ENCODE measurements at regions not wholly inside any gene's neighbourhood (a gene's known extent, or its start where the extent isn't known, plus 50 kb on each side); places are given as distances from the start of the nearest gene placed in this dataset.

DNA sequence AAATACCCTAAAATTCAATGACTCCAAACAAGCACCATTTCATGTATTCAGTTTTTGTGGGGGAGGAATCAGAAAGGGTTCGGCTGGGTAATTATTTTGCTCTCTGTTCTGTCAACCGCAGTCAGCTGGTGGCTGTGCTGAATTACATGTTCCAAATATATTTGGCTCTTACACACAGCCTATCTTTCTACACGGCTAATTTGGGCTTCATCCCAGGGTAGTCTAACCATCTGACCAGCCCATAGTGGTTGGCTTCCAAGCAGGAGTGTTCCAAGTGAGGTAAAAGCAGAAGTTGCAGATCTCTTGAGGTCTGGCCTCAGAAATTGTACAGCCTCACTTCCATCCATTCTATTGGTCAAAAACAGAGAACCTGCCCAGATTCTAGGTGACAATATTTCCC is 760.8 kb upstream of the SEMA6D start:
- dilution Hi-C loops (cut with HindIII; ENCODE audit: low sequenced_read_pairs, unreplicated experiment): no loop called here
- in situ Hi-C loops (cut with MboI; ENCODE audit: low sequenced_read_pairs): no loop called here

More for the DNA sequence above, 760.8 kb upstream of the SEMA6D start:
- no peak overlapping the region for H4K8ac ChIP-seq (ENCODE audit: low read depth in 2 of 2, low read length in 2 of 2)
- no peak overlapping the region for H4K91ac ChIP-seq (ENCODE audit: insufficient read depth, low read depth, low read length)
- H3K4me2 ChIP-seq (ENCODE audit: low read depth, low read length): no peak overlapping the region
- H3K9me1 ChIP-seq (ENCODE audit: insufficient read depth, low read length): no peaks in the 10 kb centered on the region
- H3K27ac ChIP-seq (ENCODE audit: insufficient read depth, low read length): no peak overlapping the region
- no peak overlapping the region for H3K23ac ChIP-seq (ENCODE audit: low read depth, low read length)
- H3K27me3 ChIP-seq (ENCODE audit: control insufficient read depth, insufficient read depth, low read length): no peaks in the 10 kb centered on the region
- H2BK20ac ChIP-seq (ENCODE audit: low read depth, low read length): no peak overlapping the region
- no peak overlapping the region for H3K56ac ChIP-seq (ENCODE audit: extremely low read depth, insufficient read depth, low read length)
- H3K9ac ChIP-seq (ENCODE audit: low read depth, low read length): no peak overlapping the region
- DNase-seq (no peak), ATAC-seq (ENCODE audit: low read depth) (no peak)
- ChIA-PET CTCF (no interaction called here), POLR2A (ENCODE audit: unreplicated experiment) (no interaction called here)
- H3K79me1 ChIP-seq (ENCODE audit: low read depth in 1 of 2, low read length in 2 of 2): no peaks in the 10 kb centered on the region
- no peak overlapping the region for H2BK5ac ChIP-seq (ENCODE audit: low read depth, low read length, poor library complexity, severe bottlenecking)
- WGBS, 2 experiments (ENCODE audit: extremely low coverage in 2 of 2, insufficient read length in 1 of 2): no CpG with 5 or more reads among the region's 3 CpGs
- H3K4me3 ChIP-seq (ENCODE audit: insufficient read depth, low read depth, low read length): no peak overlapping the region
- no peak for TF ChIP-seq FOS (IDR thresholded peaks at IDR 0.05; ENCODE audit: low read depth, low read length)
- TF ChIP-seq ELK1 (IDR thresholded peaks at IDR 0.05; ENCODE audit: borderline replicate concordance, low read depth, low read length): no peak
- TF ChIP-seq, protein P1, sequence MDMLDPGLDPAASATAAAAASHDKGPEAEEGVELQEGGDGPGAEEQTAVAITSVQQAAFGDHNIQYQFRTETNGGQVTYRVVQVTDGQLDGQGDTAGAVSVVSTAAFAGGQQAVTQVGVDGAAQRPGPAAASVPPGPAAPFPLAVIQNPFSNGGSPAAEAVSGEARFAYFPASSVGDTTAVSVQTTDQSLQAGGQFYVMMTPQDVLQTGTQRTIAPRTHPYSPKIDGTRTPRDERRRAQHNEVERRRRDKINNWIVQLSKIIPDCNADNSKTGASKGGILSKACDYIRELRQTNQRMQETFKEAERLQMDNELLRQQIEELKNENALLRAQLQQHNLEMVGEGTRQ (IDR thresholded peaks at IDR 0.05; ENCODE audit: low read depth, low read length): no peak
- no peak for TF ChIP-seq CHD1 (IDR thresholded peaks at IDR 0.05; ENCODE audit: low read depth, low read length)
- no peak for TF ChIP-seq CEBPB (IDR thresholded peaks at IDR 0.05; ENCODE audit: low read depth, low read length)
- no peak for TF ChIP-seq MAFK (IDR thresholded peaks at IDR 0.05; ENCODE audit: low read depth, low read length)
- TF ChIP-seq MAZ (IDR thresholded peaks at IDR 0.05; ENCODE audit: borderline replicate concordance, low read depth, low read length): no peak
- no peak overlapping the region for H3K18ac ChIP-seq (ENCODE audit: low read depth, low read length)
- BruUV-seq (replicated peaks): no TSS peak
- H4K20me1 ChIP-seq (ENCODE audit: insufficient read depth, low read length): no peaks in the 10 kb centered on the region
- H3K4me1 ChIP-seq (ENCODE audit: control insufficient read depth, insufficient read depth, low read length): no peaks in the 10 kb centered on the region
- intact Hi-C loops (cut with micrococcal nuclease): no loop called here
- H2AFZ ChIP-seq (replicated peaks; ENCODE audit: low read length, poor library complexity): no peak overlapping the region
- no peak overlapping the region for H3K4ac ChIP-seq (ENCODE audit: low read depth, low read length)
- no peak overlapping the region for H2BK120ac ChIP-seq (ENCODE audit: low read depth, low read length)
- H2AK5ac ChIP-seq (ENCODE audit: low read depth, low read length): no peak overlapping the region
- peaks cover 3% of the 10 kb centered on the region; the same call in 1 of the 2 replicates for H3K9me3 ChIP-seq (ENCODE audit: control insufficient read depth, insufficient read depth, low read length)
- H3K36me3 ChIP-seq (ENCODE audit: control insufficient read depth, insufficient read depth, low read length): no peaks in the 10 kb centered on the region
- no peak overlapping the region for H4K5ac ChIP-seq (ENCODE audit: low read depth, low read length)
- H2BK15ac ChIP-seq (ENCODE audit: low read depth, low read length): no peak overlapping the region
- H2AK9ac ChIP-seq (replicated peaks; ENCODE audit: low read depth, low read length, poor library complexity): no peak overlapping the region
- no peak overlapping the region for H3K14ac ChIP-seq (replicated peaks; ENCODE audit: low read depth, low read length)

Measured in IMR-90 (cell line).